AG08396 (cell line): ENCODE measurements at regions not wholly inside any gene's neighbourhood (a gene's known extent, or its start where the extent isn't known, plus 50 kb on each side); places are given as distances from the start of the nearest gene placed in this dataset.
"Not testable (repeated sequence)": the region's sequence is repeated elsewhere in the genome, so short reads cannot be mapped to it uniquely, and the experiment has no call there.

Source experiments
- DNase-seq: peaks from one replicate; pipeline ENCODE4 v3.0.0; 2012; ENCODE audit warnings: low spot score, mixed read lengths

GRCh38 chr13:63541336-63541735 is 2125.7 kb upstream of the PCDH20 start:
- DNase-seq, result no peak

GRCh38 chr13:63540061-63540460 is 2124.4 kb upstream of the PCDH20 start:
- no peak for DNase-seq

GRCh38 chr13:63517371-63517770 is 2101.7 kb upstream of the PCDH20 start:
- no peak for DNase-seq

- DNase-seq, result no peak
These were observed 2100.5 kb upstream of the PCDH20 start for GRCh38 chr13:63516124-63516523.

GRCh38 chr13:63514886-63515285 is 2099.2 kb upstream of the PCDH20 start:
- DNase-seq, result no peak

GRCh38 chr13:63512095-63512494 is 2096.4 kb upstream of the PCDH20 start:
- no peak for DNase-seq

GRCh38 chr13:63501702-63502101 is 2086.1 kb upstream of the PCDH20 start:
- no peak for DNase-seq

- no peak for DNase-seq
These were observed 2082.0 kb upstream of the PCDH20 start for GRCh38 chr13:63497601-63498000.

GRCh38 chr13:63492604-63493003 is 2077.0 kb upstream of the PCDH20 start:
- DNase-seq, result no peak

GRCh38 chr13:63490149-63490548 is 2074.5 kb upstream of the PCDH20 start:
- DNase-seq, result no peak

GRCh38 chr13:63481334-63481733 is 2065.7 kb upstream of the PCDH20 start:
- DNase-seq, result no peak

- no peak for DNase-seq
These were observed 2057.1 kb upstream of the PCDH20 start for GRCh38 chr13:63472711-63473110.

- DNase-seq, result no peak
These were observed 2048.3 kb upstream of the PCDH20 start for GRCh38 chr13:63463782-63464610.

GRCh38 chr13:63460462-63461090 is 2044.9 kb upstream of the PCDH20 start:
- no peak for DNase-seq

- no peak for DNase-seq
These were observed 2041.5 kb upstream of the PCDH20 start for GRCh38 chr13:63457186-63457585.

GRCh38 chr13:63455938-63456337 is 2040.3 kb upstream of the PCDH20 start:
- no peak for DNase-seq

- DNase-seq, result no peak
These were observed 2033.9 kb upstream of the PCDH20 start for GRCh38 chr13:63449550-63449949.

GRCh38 chr13:63448692-63449091 is 2033.0 kb upstream of the PCDH20 start:
- DNase-seq, result no peak

- DNase-seq, result no peak
These were observed 2030.7 kb upstream of the PCDH20 start for GRCh38 chr13:63446329-63446728.

- DNase-seq, result not testable (repeated sequence)
These were observed 2028.6 kb upstream of the PCDH20 start for GRCh38 chr13:63444225-63444624.

GRCh38 chr13:63438951-63439350 is 2023.3 kb upstream of the PCDH20 start:
- no peak for DNase-seq

- DNase-seq, result no peak
These were observed 2020.6 kb upstream of the PCDH20 start for GRCh38 chr13:63436325-63436668.

GRCh38 chr13:63435667-63436324 is 2020.1 kb upstream of the PCDH20 start:
- DNase-seq, result no peak
